HT1080 (cell line): ENCODE measurements at regions not wholly inside any gene's neighbourhood (a gene's known extent, or its start where the extent isn't known, plus 50 kb on each side); places are given as distances from the start of the nearest gene placed in this dataset.
"Not testable (repeated sequence)": the region's sequence is repeated elsewhere in the genome, so short reads cannot be mapped to it uniquely, and the experiment has no call there.

Source experiments
- DNase-seq: peaks from one replicate; pipeline ENCODE4 v3.0.0-alpha.2; 2015; ENCODE audit warnings: low read depth

DNA sequence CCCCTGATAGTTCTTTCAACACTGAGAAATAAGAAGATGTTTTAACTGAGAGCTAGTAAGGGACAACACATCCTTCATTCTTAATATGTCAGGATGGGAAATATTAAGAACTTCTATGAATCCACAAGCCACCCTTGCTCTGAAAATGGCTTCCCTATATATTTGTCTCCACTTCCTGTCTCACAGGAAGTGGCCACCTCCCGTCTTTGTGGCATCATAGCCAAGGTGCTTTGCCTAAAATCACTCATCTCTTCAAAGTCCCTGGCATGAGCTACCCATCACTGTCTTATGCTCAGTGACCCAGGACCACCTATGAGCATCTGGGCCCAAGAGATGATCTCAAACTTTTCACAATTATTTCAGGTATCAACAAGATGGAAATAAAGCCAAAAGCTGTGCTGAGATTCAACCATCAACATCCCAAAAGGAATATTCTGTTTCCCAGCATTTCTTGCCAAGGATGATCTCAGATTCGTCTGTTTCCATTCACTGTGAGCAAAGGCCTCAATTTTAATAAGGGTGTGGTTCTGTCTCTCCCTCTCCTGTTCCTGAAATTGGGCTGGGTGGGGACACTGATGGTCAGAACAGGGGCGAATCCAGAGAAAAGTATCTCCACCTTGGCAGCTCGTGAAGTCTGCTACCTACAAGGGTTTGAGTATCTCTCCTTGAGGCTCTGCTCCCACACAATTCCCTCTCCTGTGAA lies 493.9 kb downstream of the MN1 start:
- no peak for DNase-seq

DNA sequence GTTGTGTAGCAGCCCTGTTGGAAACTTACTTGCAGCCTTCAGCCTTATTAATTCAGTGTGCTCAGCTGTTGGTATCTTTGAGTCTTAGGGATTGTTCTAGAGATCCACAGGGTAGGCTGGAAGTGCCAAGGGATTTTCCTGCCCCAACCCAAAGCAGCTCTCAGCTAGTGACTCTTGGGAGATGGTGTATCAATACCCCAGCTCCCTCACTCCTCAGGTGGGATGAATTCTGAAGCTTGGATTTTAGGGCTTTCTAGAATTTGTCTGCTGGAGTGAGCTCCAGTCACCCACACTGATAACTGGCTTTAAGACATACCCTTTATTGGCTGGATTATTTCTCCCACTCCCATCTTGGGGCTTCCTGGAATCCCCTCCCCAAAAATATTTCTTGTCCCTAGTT lies 493.0 kb downstream of the MN1 start:
- DNase-seq: no peak

DNA sequence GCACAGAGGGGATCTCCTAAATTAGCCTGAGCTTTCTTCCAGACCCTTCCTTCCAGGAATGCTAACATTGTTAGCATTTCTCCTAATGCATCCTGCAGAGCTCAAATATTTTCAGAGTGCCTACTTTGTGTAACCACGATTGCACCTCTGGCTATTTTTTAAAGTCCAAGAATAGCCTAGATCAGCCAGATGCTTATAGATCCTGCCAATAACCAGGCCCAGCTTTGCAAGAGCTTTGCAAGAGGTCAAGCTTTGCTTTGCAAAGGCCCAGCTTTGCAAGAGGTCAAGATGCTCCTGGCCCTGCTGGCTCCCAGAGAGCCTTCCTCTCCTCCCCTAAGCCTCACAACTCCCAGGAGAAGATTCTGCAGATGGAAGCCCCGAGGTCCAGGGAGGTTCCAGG lies 491.9 kb downstream of the MN1 start:
- no peak for DNase-seq

DNA sequence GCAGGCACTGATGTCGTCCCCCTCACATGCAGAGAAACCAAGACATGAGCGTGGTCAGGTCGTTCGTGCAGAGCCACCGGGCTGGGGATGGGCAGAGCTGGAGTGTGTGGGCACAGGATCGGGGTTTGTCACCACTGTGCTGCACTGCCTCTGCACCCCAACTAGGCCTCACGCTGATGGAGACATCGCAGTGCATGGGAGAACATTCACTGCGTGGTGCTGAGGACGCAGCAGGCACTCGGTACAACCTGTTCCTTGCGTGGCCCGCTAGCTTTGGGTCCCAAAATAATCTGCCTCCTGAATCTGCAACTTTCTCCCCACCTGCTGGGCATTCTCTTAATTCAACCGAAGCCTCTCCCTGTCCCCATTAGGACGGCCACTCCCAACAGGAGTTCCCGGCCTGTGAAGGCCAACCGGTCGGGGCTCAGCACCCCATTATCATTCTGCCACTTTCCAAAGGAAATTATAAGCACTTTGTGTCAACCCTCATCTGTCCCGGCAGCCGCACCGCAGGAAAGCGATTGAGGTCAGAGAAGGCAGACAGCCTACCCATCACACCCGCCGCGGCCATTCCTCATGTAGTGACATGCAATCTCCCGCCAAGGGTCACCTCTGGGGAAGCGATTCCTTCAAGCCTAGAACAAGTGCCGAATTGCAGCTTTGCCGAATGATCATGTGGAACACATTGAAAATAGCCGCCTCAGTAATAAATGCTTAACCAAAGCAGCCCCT lies 490.4 kb downstream of the MN1 start:
- no peak for DNase-seq

- DNase-seq: no peak
Measured at GRCh38 chr22:27311698-27312550, 489.6 kb downstream of the MN1 start.

DNA sequence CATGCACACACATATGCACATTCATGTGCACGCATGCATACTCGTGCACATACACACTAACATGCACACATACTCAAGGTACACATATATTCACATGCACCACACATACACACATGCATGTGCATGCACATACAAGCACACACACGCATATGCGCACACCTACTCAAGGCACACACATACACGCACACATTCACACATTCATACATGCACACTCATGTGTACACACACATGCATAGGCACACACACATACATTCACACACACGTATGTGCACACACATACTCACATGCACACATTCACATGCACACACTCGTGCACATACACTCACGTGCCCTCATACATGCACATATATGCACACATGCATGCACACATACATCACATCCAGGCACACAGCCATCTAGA lies 489.0 kb downstream of the MN1 start:
- DNase-seq: no peak

DNA sequence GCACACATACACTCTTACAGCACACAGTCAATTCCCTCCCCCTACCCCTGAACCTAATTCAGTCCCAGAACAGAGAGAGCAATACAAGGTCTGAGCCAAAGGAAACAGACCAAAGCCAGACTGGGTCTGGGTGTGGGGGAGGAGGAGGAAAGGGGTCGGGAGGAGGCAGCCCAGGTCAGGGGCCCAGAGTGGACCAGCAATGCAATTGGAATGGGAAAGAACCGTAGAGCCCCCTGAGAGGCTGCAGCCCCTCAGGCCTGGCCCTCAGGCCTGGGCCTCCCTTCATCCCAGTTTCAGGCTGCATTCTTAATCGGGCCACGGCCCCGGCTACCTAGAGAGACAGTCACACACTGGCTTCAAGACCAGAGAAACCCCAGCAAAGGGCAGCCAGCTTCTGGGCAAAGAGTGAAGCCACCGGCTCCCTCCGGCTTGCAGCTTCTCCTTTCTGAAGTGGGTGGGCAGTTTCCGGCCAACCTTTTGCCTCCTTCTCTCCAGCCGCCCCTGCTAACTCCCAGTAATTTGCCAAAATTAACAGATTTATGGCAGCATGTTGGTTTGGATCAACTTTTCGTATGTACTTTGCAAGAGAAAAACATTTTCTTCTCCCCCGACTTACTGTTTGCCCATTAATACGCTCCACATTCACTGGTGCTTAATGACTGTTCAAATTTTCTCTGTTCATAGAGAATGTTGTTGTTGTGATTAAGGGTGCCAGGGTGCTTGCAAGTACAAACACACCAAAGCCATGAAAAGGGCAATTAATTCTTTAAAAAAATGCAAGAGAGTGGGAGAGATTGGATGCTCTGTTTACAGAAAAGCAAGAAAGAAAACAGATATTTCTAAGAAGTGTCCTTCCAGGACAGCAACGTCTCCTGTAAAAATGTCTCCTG lies 488.3 kb downstream of the MN1 start:
- no peak for DNase-seq

GRCh38 chr22:27314276-27314807 lies 487.2 kb downstream of the MN1 start:
- DNase-seq: no peak

DNA sequence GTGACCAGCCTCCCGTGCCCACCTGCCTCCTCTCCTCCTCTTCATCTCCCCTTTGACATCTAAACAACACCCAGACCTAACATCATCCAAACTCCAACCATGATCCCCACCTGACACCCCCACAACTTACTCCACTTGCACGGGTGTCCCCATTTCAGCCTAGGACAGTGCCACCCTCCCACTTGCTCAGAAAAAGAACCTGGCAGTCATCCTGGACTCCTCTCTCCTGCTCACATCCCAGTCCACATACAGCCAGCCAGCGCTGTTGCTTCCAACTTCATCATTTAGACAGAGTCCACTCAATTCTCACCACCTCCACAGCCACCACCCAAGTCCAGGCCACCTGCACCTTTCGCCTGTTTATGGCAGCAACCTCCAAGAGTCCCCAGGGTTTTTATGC lies 485.7 kb downstream of the MN1 start:
- no peak for DNase-seq

DNA sequence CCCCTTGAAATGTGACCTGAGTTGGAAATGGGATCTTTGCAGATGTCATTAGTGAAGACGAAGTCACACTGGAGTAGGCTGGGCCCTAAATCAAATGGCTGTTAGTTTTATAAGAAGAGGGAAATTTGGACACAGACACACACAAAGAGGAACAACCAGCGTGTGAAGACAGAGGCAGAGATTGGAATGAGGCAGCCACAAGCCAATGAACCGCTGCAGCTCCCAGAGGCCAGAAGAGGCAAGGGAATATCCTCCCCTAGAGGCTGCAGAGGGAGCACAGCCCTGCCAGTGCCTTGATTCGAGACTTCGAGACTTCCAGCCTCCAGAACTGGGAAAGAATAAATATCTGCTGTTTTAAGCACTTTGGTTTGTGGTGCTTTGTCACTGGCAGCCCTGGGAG lies 484.5 kb downstream of the MN1 start:
- DNase-seq: peak; percentile 7

DNA sequence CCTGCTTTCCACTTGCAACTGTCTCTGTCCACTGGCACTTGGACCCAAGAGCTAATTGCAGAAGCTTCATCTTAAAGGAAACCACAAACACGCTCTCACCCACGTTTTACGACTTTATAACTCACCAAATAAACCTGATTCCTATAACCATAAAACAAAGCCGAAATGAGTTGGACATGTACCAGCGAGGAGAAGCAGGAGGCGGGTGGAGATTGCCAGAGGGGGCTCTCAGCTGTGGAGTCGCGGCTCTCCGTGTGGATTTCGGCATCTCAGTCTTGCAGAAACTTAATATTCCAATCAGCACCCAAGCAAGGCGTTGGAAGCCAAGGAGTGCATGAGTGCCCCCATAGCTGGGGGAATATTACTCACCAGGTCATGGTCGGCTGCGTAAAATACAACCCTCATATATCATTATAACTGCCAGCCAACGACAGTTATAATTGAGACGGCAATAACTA lies 483.6 kb downstream of the MN1 start:
- DNase-seq: no peak

DNA sequence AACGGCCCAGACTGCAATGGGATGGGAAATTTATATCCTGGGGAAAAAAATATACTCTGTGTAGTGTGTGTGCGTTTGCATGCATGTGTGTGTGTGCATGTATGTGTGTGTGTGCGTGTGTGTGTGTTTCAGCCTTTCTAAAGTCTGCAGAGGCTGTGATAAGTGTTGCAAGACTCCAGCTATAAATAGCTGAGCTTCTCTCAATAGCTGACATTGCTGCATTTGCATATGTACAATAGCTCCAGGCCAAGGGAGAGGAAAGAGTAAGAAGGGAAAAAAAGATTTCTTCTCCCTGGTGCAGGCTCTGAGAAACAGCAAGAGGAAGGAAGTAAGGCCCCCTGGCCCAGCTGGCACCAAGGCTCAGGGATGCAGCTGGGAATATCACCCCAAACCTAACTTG lies 483.0 kb downstream of the MN1 start:
- no peak for DNase-seq

DNA sequence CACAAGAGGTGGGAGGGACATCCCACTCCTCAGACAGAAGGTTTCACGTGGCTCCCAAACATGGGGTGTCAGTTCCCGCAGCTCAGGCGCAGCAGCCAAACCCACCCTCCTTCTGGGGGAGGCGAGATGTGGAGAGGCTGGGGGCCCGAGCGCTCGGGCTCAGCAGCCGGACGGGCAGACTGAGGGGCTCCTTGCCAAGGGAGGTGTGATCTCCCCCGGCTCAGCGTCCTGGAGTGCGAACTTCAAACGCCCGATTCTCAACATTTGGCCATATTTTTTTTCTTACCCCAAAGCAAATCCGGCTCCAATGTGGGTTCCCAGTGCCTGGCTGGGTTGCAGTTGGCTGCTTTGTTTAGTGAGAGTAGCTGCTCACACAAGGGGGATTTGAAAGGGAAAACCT lies 477.9 kb downstream of the MN1 start:
- DNase-seq: no peak

- DNase-seq: not testable (repeated sequence)
Measured at GRCh38 chr22:27324908-27325307, 476.6 kb downstream of the MN1 start.

DNA sequence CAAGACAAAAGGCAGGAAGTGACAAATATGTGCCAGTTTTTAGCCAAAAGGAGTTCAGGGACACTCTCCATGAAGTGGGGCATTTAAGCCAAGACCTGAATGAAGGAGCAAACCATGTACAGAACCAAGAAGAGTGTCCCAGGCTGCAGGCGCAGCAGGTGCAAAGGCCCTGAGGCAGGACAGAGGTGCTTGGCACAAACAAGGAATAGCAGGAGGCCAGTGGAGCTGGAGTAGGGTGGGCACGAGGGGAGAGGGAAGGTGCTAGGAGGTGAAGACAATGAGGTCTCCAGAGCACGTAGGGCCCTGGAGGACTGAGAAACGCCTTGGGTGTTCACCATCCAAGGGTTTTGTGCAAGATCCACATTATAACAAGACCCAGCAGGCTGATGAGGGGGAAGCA lies 474.1 kb downstream of the MN1 start:
- no peak for DNase-seq

GRCh38 chr22:27327981-27328721 lies 473.4 kb downstream of the MN1 start:
- DNase-seq: no peak

- no peak for DNase-seq
Measured at GRCh38 chr22:27329131-27329850, 472.3 kb downstream of the MN1 start.

- DNase-seq: no peak
Measured at GRCh38 chr22:27329966-27330645, 471.4 kb downstream of the MN1 start.
